H9 (cell line): ENCODE measurements at regions not wholly inside any gene's neighbourhood (a gene's known extent, or its start where the extent isn't known, plus 50 kb on each side); places are given as distances from the start of the nearest gene placed in this dataset.

Source experiments
- DNase-seq: peaks from one replicate; pipeline ENCODE4 v3.0.0-alpha.2; 2017
- H2AFZ ChIP-seq: one replicate; pipeline ENCODE4 v1.6.1; 2013; ENCODE audit warnings: mild to moderate bottlenecking, low read length, control low read depth, moderate library complexity
- H2AK5ac ChIP-seq: 2 replicates; pipeline ENCODE4 v1.6.1; 2013; ENCODE audit warnings: low read length, control low read depth, mixed read lengths; ENCODE audit not compliant: insufficient read length
- H2BK120ac ChIP-seq: one replicate; pipeline ENCODE4 v1.6.1; 2013; ENCODE audit warnings: low read depth, mild to moderate bottlenecking, low read length, control low read depth, inconsistent platforms; ENCODE audit not compliant: poor library complexity, severe bottlenecking
- H2BK12ac ChIP-seq: 2 replicates; pipeline ENCODE4 v1.6.1; 2013; ENCODE audit warnings: low read length, control low read depth, mixed read lengths, low read depth; ENCODE audit not compliant: insufficient read length
- H2BK15ac ChIP-seq: 2 replicates; pipeline ENCODE4 v1.6.1; 2013; ENCODE audit warnings: low read depth, low read length, control low read depth
- H2BK20ac ChIP-seq: one replicate; pipeline ENCODE4 v1.6.1; 2013; ENCODE audit warnings: low read depth, mild to moderate bottlenecking, low read length, control low read depth, inconsistent platforms; ENCODE audit not compliant: poor library complexity, severe bottlenecking
- H2BK5ac ChIP-seq: 2 replicates; pipeline ENCODE4 v1.6.1; 2013; ENCODE audit warnings: low read length, control low read depth, mixed read lengths; ENCODE audit not compliant: insufficient read length
- H3K14ac ChIP-seq: 2 replicates; pipeline ENCODE4 v1.6.1; 2013; ENCODE audit warnings: low read length, control low read depth; ENCODE audit not compliant: insufficient read depth
- H3K18ac ChIP-seq: 2 replicates; pipeline ENCODE4 v1.6.1; 2013; ENCODE audit warnings: low read depth, mild to moderate bottlenecking, mixed read lengths, low read length, control low read depth; ENCODE audit not compliant: insufficient read length
- H3K23ac ChIP-seq: 2 replicates; pipeline ENCODE4 v1.6.1; 2013; ENCODE audit warnings: low read length, control low read depth, mixed read lengths, low read depth; ENCODE audit not compliant: insufficient read length
- H3K23me2 ChIP-seq: 2 replicates; pipeline ENCODE4 v1.6.1; 2013; ENCODE audit warnings: low read depth, mild to moderate bottlenecking, mixed read lengths, low read length, control low read depth; ENCODE audit not compliant: insufficient read length, poor library complexity, severe bottlenecking
- H3K27ac ChIP-seq: 2 replicates; pipeline ENCODE4 v1.5.1; 2013; ENCODE audit warnings: low read length, control low read depth, mixed read lengths, low read depth; ENCODE audit not compliant: insufficient read length
- H3K27me3 ChIP-seq: 2 replicates; pipeline ENCODE4 v1.6.1; 2013; ENCODE audit warnings: low read length, control low read depth, inconsistent platforms; ENCODE audit not compliant: insufficient read depth
- H3K4ac ChIP-seq: 2 replicates; pipeline ENCODE4 v1.6.1; 2013; ENCODE audit warnings: low read depth, mild to moderate bottlenecking, control low read depth, inconsistent platforms, low read length, moderate library complexity
- H3K4me1 ChIP-seq: 2 replicates; pipeline ENCODE4 v1.6.1; 2013; ENCODE audit warnings: low read length, control low read depth, inconsistent platforms; ENCODE audit not compliant: insufficient read depth
- H3K4me2 ChIP-seq: 2 replicates; pipeline ENCODE4 v1.6.1; 2013; ENCODE audit warnings: low read length, control low read depth, mixed read lengths; ENCODE audit not compliant: insufficient read length, insufficient read depth
- H3K56ac ChIP-seq: 2 replicates; pipeline ENCODE4 v1.6.1; 2013; ENCODE audit warnings: low read depth, mild to moderate bottlenecking, mixed read lengths, low read length, control low read depth; ENCODE audit not compliant: insufficient read length
- H3K79me1 ChIP-seq: 2 replicates; pipeline ENCODE4 v1.6.1; 2013; ENCODE audit warnings: low read depth, mild to moderate bottlenecking, moderate library complexity, low read length, control low read depth, inconsistent platforms; ENCODE audit not compliant: insufficient read depth, poor library complexity, severe bottlenecking
- H3K79me2 ChIP-seq: 2 replicates; pipeline ENCODE4 v1.6.1; 2013; ENCODE audit warnings: low read length, control low read depth, inconsistent platforms; ENCODE audit not compliant: insufficient read depth
- H3K9ac ChIP-seq: 2 replicates; pipeline ENCODE4 v1.6.1; 2013; ENCODE audit warnings: low read length, control low read depth, mixed read lengths; ENCODE audit not compliant: insufficient read length; ENCODE audit errors: extremely low read depth
- H3K9me3 ChIP-seq: one replicate; pipeline ENCODE4 v1.6.1; 2013; ENCODE audit warnings: low read depth, low read length, inconsistent platforms; ENCODE audit not compliant: control insufficient read depth
- H3T11ph ChIP-seq: one replicate; pipeline ENCODE4 v1.6.1; 2013; ENCODE audit warnings: mild to moderate bottlenecking, low read length, control low read depth, inconsistent platforms
- H4K20me1 ChIP-seq: one replicate; pipeline ENCODE4 v1.6.1; 2013; ENCODE audit not compliant: control insufficient read depth, insufficient read length, insufficient read depth
- H4K5ac ChIP-seq: 2 replicates; pipeline ENCODE4 v1.6.1; 2013; ENCODE audit warnings: low read depth, mild to moderate bottlenecking, mixed read lengths, low read length, control low read depth; ENCODE audit not compliant: insufficient read length
- H4K8ac ChIP-seq: replicated peaks from 2 replicates; pipeline ENCODE4 v1.6.1; 2013; ENCODE audit warnings: low read length, control low read depth, mixed read lengths, low read depth; ENCODE audit not compliant: insufficient read length
- H4K91ac ChIP-seq: 2 replicates; pipeline ENCODE4 v1.6.1; 2013; ENCODE audit warnings: low read depth, mild to moderate bottlenecking, moderate library complexity, mixed read lengths, low read length, control low read depth; ENCODE audit not compliant: insufficient read length
- H3K27ac Mint-ChIP-seq, 3 experiments: 2 replicates in 2 of 3; 3 replicates in 1 of 3; pipeline ENCODE4 v1.8.0; 2020 to 2021; ENCODE audit warnings: mixed read lengths in 3 of 3, mild to moderate bottlenecking in 1 of 3, moderate library complexity in 1 of 3
- H3K27me3 Mint-ChIP-seq: 2 replicates; pipeline ENCODE4 v1.8.0; 2021; ENCODE audit warnings: low read depth, mild to moderate bottlenecking, moderate library complexity, mixed read lengths
- H3K36me3 Mint-ChIP-seq, 3 experiments: 2 replicates in 2 of 3; 3 replicates in 1 of 3; pipeline ENCODE4 v1.8.0; 2020 to 2021; ENCODE audit warnings: low read depth in 3 of 3, mixed read lengths in 3 of 3; ENCODE audit not compliant: insufficient read depth in 1 of 3
- H3K4me1 Mint-ChIP-seq, 2 experiments: 2 replicates each; pipeline ENCODE4 v1.8.0; 2020; ENCODE audit warnings: mixed read lengths in 2 of 2
- H3K4me3 Mint-ChIP-seq, 2 experiments: 2 replicates in 1 of 2; 3 replicates in 1 of 2; pipeline ENCODE4 v1.8.0; 2020 to 2021; ENCODE audit warnings: mild to moderate bottlenecking in 2 of 2, mixed read lengths in 2 of 2, moderate library complexity in 1 of 2
- H3K9me3 Mint-ChIP-seq, 2 experiments: 2 replicates in 1 of 2; 3 replicates in 1 of 2; pipeline ENCODE4 v1.8.0; 2020; ENCODE audit warnings: mild to moderate bottlenecking in 2 of 2, mixed read lengths in 2 of 2, moderate library complexity in 1 of 2
- CTCF ChIP-seq: fragments of 200-600 bp; sonication (generic); conservative IDR thresholded peaks from 3 replicates; pipeline ENCODE4 v1.8.0; 2021; ENCODE audit warnings: antibody characterized with exemption, mild to moderate bottlenecking
- WGBS: extraction: QIAGEN DNeasy Blood & Tissue Kit; methylation state at CpG from one replicate; pipeline ENCODE4 v1.1.7; 2013; ENCODE audit warnings: missing lambda C conversion rate, low lambda C conversion rate, mixed read lengths; ENCODE audit not compliant: insufficient read length; ENCODE audit errors: extremely low coverage; 5-methylcytosine and 5-hydroxymethylcytosine counted together

GRCh38 chr20:51249781-51250180 lies 226.9 kb upstream of the KCNG1 start:
- Histone ChIP-seq H4K91ac (no peak overlapping the region), H3K27ac (no peak overlapping the region), H4K8ac (no peak overlapping the region), H2BK5ac (no peak overlapping the region), H3K79me1 (no peaks in the 10 kb centered on the region), H3K14ac (no peak overlapping the region), H3K4ac (no peak overlapping the region), H3K18ac (no peak overlapping the region), H2AFZ (no peak overlapping the region), H4K5ac (no peak overlapping the region), H3K79me2 (no peaks in the 10 kb centered on the region), H2BK12ac (no peak overlapping the region), H3K23me2 (no peaks in the 10 kb centered on the region), H4K20me1 (no peaks in the 10 kb centered on the region), H3T11ph (no peak overlapping the region), H2BK20ac (no peak overlapping the region), H3K27me3 (no peaks in the 10 kb centered on the region), H3K9ac (no peak overlapping the region), H3K9me3 (no peaks in the 10 kb centered on the region), H2BK120ac (no peak overlapping the region), H3K4me2 (no peak overlapping the region), H2BK15ac (no peak overlapping the region), H3K4me1 (no peaks in the 10 kb centered on the region), H2AK5ac (no peak overlapping the region), H3K23ac (no peak overlapping the region), H3K56ac (no peak overlapping the region)
- Mint-ChIP-seq H3K9me3 (peaks cover 11 to 15% of the 10 kb centered on the region in 2 experiments), H3K36me3 (peaks cover 4 to 13% (median 11%) of the 10 kb centered on the region in 3 experiments; a peak in 5 of 7 replicates), H3K4me1 (peaks cover 26 to 28% of the 10 kb centered on the region in 2 experiments), H3K27me3 (peaks cover 1% of the 10 kb centered on the region; the same call in 1 of the 2 replicates), H3K27ac (no peak overlapping the region; a peak in 1 of 7 replicates), H3K4me3 (no peak overlapping the region)
- no CpG with 5 or more reads among the region's 6 CpGs for WGBS
- TF ChIP-seq CTCF = no peak
- no peak for DNase-seq
